PC-9 (cell line): ENCODE measurements at regions not wholly inside any gene's neighbourhood (a gene's known extent, or its start where the extent isn't known, plus 50 kb on each side); places are given as distances from the start of the nearest gene placed in this dataset.

ENCODE experiments used
- BruUV-seq: library from RNA; stranded (reverse); fragments of 400-500 nt; replicated peaks from 2 replicates; lab custom pipeline; 2021; lab: Mats Ljungman, UMichigan
- CTCF ChIA-PET: fragments of 300-600 bp; sonication (Branson Sonifier 250); formaldehyde crosslinking; loops from one replicate; lab custom pipeline; 2022; ENCODE audit warnings: antibody characterized with exemption; lab: Charles Lee
- POLR2A ChIA-PET: fragments of 300-600 bp; sonication (Branson Sonifier 250); formaldehyde crosslinking; loops from one replicate; lab custom pipeline; 2022; ENCODE audit warnings: antibody characterized with exemption; ENCODE audit not compliant: unreplicated experiment; lab: Charles Lee
- DNase-seq, 2 experiments: peaks; one replicate each; pipeline versions ENCODE4 v3.0.0 to v3.0.0-alpha.2; 2015 to 2022; ENCODE audit warnings: mixed read lengths in 1 of 2
- H2AFZ ChIP-seq: fragments of 200-600 bp; sonication (generic); 2 replicates; pipeline ENCODE4 v1.8.1; 2017; ENCODE audit warnings: antibody characterized with exemption
- H3F3A ChIP-seq: fragments of 200-600 bp; sonication (generic); 2 replicates; pipeline ENCODE4 v1.8.1; 2017; ENCODE audit warnings: antibody characterized with exemption, mild to moderate bottlenecking, low read depth; ENCODE audit not compliant: insufficient read depth
- H3K27ac ChIP-seq: fragments of 200-600 bp; sonication (generic); 2 replicates; pipeline ENCODE4 v1.6.1; 2016; ENCODE audit warnings: mixed run types
- H3K27me3 ChIP-seq: fragments of 200-600 bp; sonication (generic); 2 replicates; pipeline ENCODE4 v1.6.1; 2016; ENCODE audit warnings: low read depth, mixed run types; ENCODE audit not compliant: insufficient read depth
- H3K36me3 ChIP-seq: fragments of 200-600 bp; sonication (generic); 2 replicates; pipeline ENCODE4 v1.6.1; 2016; ENCODE audit warnings: low read depth, mixed run types
- H3K4me1 ChIP-seq: fragments of 200-600 bp; sonication (generic); replicated peaks from 2 replicates; pipeline ENCODE4 v1.6.1; 2016; ENCODE audit warnings: mixed run types; ENCODE audit not compliant: insufficient read depth
- H3K4me2 ChIP-seq: fragments of 200-600 bp; sonication (generic); 2 replicates; pipeline ENCODE4 v1.6.1; 2017; ENCODE audit warnings: mixed run types
- H3K4me3 ChIP-seq: fragments of 200-600 bp; sonication (generic); 2 replicates; pipeline ENCODE4 v1.6.1; 2016; ENCODE audit warnings: mixed run types
- H3K79me2 ChIP-seq: fragments of 200-600 bp; sonication (generic); 2 replicates; pipeline ENCODE4 v1.6.1; 2017; ENCODE audit warnings: low read depth, mixed run types
- H3K9me2 ChIP-seq: fragments of 200-600 bp; sonication (generic); 2 replicates; pipeline ENCODE4 v1.8.1; 2017; ENCODE audit warnings: mild to moderate bottlenecking; ENCODE audit not compliant: insufficient read depth
- H3K9me3 ChIP-seq: fragments of 200-600 bp; sonication (generic); 2 replicates; pipeline ENCODE4 v1.8.1; 2016; ENCODE audit warnings: low read depth; ENCODE audit not compliant: insufficient read depth
- H4K20me1 ChIP-seq: fragments of 200-600 bp; sonication (generic); 2 replicates; pipeline ENCODE4 v1.8.1; 2017; ENCODE audit not compliant: insufficient read depth
- EZH2 ChIP-seq: fragments of 200-600 bp; sonication (generic); IDR thresholded peaks from 2 replicates; pipeline ENCODE4 v1.8.0; 2017; ENCODE audit warnings: antibody characterized with exemption, low read depth
- intact Hi-C: fragments of 100-400 bp; cut with micrococcal nuclease; formaldehyde crosslinking; loops from one replicate; pipeline ENCODE4 v1.10.0; 2022; ENCODE audit not compliant: unreplicated experiment
- TF ChIP-seq, protein P1 (sequence below): fragments of 200-600 bp; sonication (generic); conservative IDR thresholded peaks from 2 replicates; pipeline ENCODE4 v1.6.1; 2017; ENCODE audit warnings: mixed run types, antibody characterized with exemption, mild to moderate bottlenecking, moderate library complexity

DNA sequence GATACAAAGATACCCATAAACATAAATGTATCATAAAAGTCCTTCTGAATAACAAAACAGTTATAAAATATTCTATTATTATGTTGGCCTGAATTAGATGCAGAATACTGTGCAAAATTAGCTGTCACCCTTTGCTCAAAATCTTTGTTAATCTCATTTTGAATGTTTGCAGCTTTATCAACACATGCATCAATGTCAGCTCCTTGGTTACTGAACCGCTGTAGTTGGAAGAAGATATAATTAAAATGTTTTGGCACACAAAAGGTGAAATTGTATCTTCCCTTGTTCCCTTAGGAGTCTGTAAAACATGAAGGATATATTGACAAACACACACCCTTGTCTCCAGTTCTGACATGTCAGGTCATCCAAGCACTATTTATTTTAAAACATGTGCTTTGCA is 146.3 kb upstream of the POU5F2 start:
- intact Hi-C loops = no loop called here
- H3K9me2 ChIP-seq = no peaks in the 10 kb centered on the region
- H3K4me1 ChIP-seq = no peaks in the 10 kb centered on the region; the same call in 1 of the 2 replicates
- H3K4me3 ChIP-seq = no peak overlapping the region
- no peak overlapping the region for H3K27ac ChIP-seq
- no peaks in the 10 kb centered on the region for H3K27me3 ChIP-seq
- no peaks in the 10 kb centered on the region for H3K9me3 ChIP-seq
- no peaks in the 10 kb centered on the region for H4K20me1 ChIP-seq
- POLR2A ChIA-PET = no interaction called here
- BruUV-seq = no TSS peak
- H3K79me2 ChIP-seq = no peaks in the 10 kb centered on the region
- no peak overlapping the region for H2AFZ ChIP-seq
- H3K36me3 ChIP-seq = no peaks in the 10 kb centered on the region
- CTCF ChIA-PET = no interaction called here
- TF ChIP-seq EZH2 = no peak
- TF ChIP-seq, protein P1, sequence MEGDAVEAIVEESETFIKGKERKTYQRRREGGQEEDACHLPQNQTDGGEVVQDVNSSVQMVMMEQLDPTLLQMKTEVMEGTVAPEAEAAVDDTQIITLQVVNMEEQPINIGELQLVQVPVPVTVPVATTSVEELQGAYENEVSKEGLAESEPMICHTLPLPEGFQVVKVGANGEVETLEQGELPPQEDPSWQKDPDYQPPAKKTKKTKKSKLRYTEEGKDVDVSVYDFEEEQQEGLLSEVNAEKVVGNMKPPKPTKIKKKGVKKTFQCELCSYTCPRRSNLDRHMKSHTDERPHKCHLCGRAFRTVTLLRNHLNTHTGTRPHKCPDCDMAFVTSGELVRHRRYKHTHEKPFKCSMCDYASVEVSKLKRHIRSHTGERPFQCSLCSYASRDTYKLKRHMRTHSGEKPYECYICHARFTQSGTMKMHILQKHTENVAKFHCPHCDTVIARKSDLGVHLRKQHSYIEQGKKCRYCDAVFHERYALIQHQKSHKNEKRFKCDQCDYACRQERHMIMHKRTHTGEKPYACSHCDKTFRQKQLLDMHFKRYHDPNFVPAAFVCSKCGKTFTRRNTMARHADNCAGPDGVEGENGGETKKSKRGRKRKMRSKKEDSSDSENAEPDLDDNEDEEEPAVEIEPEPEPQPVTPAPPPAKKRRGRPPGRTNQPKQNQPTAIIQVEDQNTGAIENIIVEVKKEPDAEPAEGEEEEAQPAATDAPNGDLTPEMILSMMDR = no peak
- H3F3A ChIP-seq = no peaks in the 10 kb centered on the region
- no peak for DNase-seq
- H3K4me2 ChIP-seq = no peak overlapping the region

DNA sequence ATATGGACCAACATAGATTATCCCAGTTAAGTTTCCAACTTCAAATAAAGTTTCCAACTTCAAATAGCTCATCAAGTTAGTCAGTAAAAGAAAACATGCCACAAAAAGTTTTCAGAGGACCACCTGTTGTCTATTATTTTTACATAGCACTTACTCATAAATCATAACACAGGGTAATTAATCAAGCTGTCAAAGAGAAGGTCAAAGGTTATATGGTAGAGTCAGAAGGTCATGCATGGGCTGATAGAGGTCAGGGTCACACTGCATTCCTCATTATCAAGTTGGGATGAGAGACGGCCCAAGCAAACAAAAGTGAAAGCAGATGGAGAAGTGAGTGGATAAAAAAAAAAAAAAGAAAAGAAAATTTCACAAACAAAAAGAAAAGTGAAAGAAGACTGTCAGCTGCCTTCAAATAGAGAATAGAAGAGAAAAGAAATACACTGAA is 145.5 kb upstream of the POU5F2 start:
- H3K4me1 ChIP-seq = no peaks in the 10 kb centered on the region; the same call in 1 of the 2 replicates
- no peak overlapping the region for H3K4me3 ChIP-seq
- intact Hi-C loops = no loop called here
- H2AFZ ChIP-seq = no peak overlapping the region
- H4K20me1 ChIP-seq = no peaks in the 10 kb centered on the region
- H3F3A ChIP-seq = no peaks in the 10 kb centered on the region
- H3K79me2 ChIP-seq = no peaks in the 10 kb centered on the region
- H3K9me2 ChIP-seq = no peaks in the 10 kb centered on the region
- CTCF ChIA-PET = no interaction called here
- H3K36me3 ChIP-seq = no peaks in the 10 kb centered on the region
- no TSS peak for BruUV-seq
- DNase-seq = no peak
- no peaks in the 10 kb centered on the region for H3K27me3 ChIP-seq
- POLR2A ChIA-PET = interaction anchor here (0.6 kb wide), 1 partner anchor 788 kb away, joined by 4 read pairs; no protein-coding TSS in a partner anchor
- no peak overlapping the region for H3K4me2 ChIP-seq
- H3K9me3 ChIP-seq = no peaks in the 10 kb centered on the region
- TF ChIP-seq, protein P1 = no peak
- TF ChIP-seq EZH2 = no peak
- H3K27ac ChIP-seq = no peak overlapping the region

DNA sequence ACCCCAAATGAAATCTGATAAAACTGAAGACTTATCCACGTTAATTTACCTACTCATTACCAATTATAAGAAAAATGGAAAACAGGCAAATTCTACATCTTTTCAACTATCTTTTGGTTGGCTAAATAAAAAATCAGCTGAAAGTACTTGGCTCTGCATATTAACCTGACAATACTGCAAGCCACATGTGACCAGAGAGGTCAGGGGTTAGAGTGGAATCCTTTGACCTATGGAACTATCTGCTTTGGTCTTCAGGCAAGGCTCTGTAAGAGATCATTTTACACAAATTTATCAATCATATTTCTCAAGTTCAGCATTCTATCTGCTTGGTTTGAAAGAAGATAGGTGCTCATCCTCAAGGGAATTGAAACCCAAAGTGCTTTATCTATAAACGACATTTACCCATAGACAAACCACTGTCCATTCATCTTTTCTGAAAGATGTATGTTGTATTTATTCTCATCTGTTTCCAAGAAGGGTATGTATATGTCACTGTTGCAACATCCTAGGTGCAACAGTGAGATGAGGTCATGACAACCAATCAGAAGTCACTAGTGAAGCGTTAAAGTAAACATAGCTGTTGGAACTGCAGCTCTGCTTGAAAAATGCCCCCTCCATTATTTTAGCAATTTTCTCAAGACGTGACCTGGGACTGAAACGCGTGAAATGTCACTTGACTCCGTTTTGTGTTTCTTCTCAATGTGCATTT is 144.9 kb upstream of the POU5F2 start:
- no peaks in the 10 kb centered on the region for H3K9me3 ChIP-seq
- no TSS peak for BruUV-seq
- H3K27me3 ChIP-seq = no peaks in the 10 kb centered on the region

More for the DNA sequence above, 144.9 kb upstream of the POU5F2 start:
- POLR2A ChIA-PET = interaction anchor here (0.6 kb wide), 1 partner anchor 789 kb away, joined by 4 read pairs; no protein-coding TSS in a partner anchor
- no peaks in the 10 kb centered on the region for H3K36me3 ChIP-seq
- no peak overlapping the region for H3K4me2 ChIP-seq
- H3K27ac ChIP-seq = no peak overlapping the region
- CTCF ChIA-PET = no interaction called here
- no peaks in the 10 kb centered on the region for H4K20me1 ChIP-seq
- no peak overlapping the region for H3K4me3 ChIP-seq
- H3K9me2 ChIP-seq = no peaks in the 10 kb centered on the region
- no peaks in the 10 kb centered on the region; the same call in 1 of the 2 replicates for H3K4me1 ChIP-seq
- no peaks in the 10 kb centered on the region for H3K79me2 ChIP-seq
- no peaks in the 10 kb centered on the region for H3F3A ChIP-seq
- DNase-seq = no peak
- intact Hi-C loops = no loop called here
- TF ChIP-seq EZH2 = no peak
- TF ChIP-seq, protein P1 = no peak
- H2AFZ ChIP-seq = no peak overlapping the region
